ENCODE measurements at regions not wholly inside any gene's neighbourhood (a gene's known extent, or its start where the extent isn't known, plus 50 kb on each side); places are given as distances from the start of the nearest gene placed in this dataset.

GRCh38 chr2:236815746-236816145 is 246.1 kb downstream of the ACKR3 start:
- TF ChIP-seq GATA3 (IDR thresholded peaks at IDR 0.05; ENCODE audit: low read depth, low read length) (no peak), GATA2 (IDR thresholded peaks at IDR 0.05; ENCODE audit: low read depth, low read length) (no peak)

Measured in SH-SY5Y (cell line).